ENCODE measurements at regions not wholly inside any gene's neighbourhood (a gene's known extent, or its start where the extent isn't known, plus 50 kb on each side); places are given as distances from the start of the nearest gene placed in this dataset.

- DNase-seq (ENCODE audit: low read depth), result no peak
- TF ChIP-seq CTCF (conservative IDR thresholded peaks at IDR 0.05; ENCODE audit: low read depth, low read length), result no peak
- no peak overlapping the region for H3K4me3 ChIP-seq (ENCODE audit: low read depth, low read length)
Measured at GRCh38 chr10:128594688-128595087, 468.5 kb upstream of the MKI67 start.

GRCh38 chr10:128596906-128597305, 470.7 kb upstream of the MKI67 start:
- no peak for DNase-seq (ENCODE audit: low read depth)
- no peak overlapping the region for H3K4me3 ChIP-seq (ENCODE audit: low read depth, low read length)
- TF ChIP-seq CTCF (conservative IDR thresholded peaks at IDR 0.05; ENCODE audit: low read depth, low read length), result no peak

GRCh38 chr10:128599030-128599429, 472.8 kb upstream of the MKI67 start:
- no peak for DNase-seq (ENCODE audit: low read depth)
- TF ChIP-seq CTCF (conservative IDR thresholded peaks at IDR 0.05; ENCODE audit: low read depth, low read length), result no peak
- H3K4me3 ChIP-seq (ENCODE audit: low read depth, low read length), result no peak overlapping the region

- H3K4me3 ChIP-seq (ENCODE audit: low read depth, low read length), result no peak overlapping the region
- TF ChIP-seq CTCF (conservative IDR thresholded peaks at IDR 0.05; ENCODE audit: low read depth, low read length), result no peak
- no peak for DNase-seq (ENCODE audit: low read depth)
Measured at GRCh38 chr10:128599538-128599937, 473.3 kb upstream of the MKI67 start.

GRCh38 chr10:128602183-128602582, 476.0 kb upstream of the MKI67 start:
- no peak for TF ChIP-seq CTCF (conservative IDR thresholded peaks at IDR 0.05; ENCODE audit: low read depth, low read length)
- DNase-seq (ENCODE audit: low read depth), result no peak
- H3K4me3 ChIP-seq (ENCODE audit: low read depth, low read length), result no peak overlapping the region

- TF ChIP-seq CTCF (conservative IDR thresholded peaks at IDR 0.05; ENCODE audit: low read depth, low read length), result no peak
- no peak overlapping the region for H3K4me3 ChIP-seq (ENCODE audit: low read depth, low read length)
- DNase-seq (ENCODE audit: low read depth), result no peak
Measured at GRCh38 chr10:128604025-128604424, 477.8 kb upstream of the MKI67 start.

- H3K4me3 ChIP-seq (ENCODE audit: low read depth, low read length), result no peak overlapping the region
- DNase-seq (ENCODE audit: low read depth), result no peak
- no peak for TF ChIP-seq CTCF (conservative IDR thresholded peaks at IDR 0.05; ENCODE audit: low read depth, low read length)
Measured at GRCh38 chr10:128605180-128605579, 479.0 kb upstream of the MKI67 start.
